Transverse colon (tissue), 4 donors: ENCODE measurements at regions not wholly inside any gene's neighbourhood (a gene's known extent, or its start where the extent isn't known, plus 50 kb on each side); places are given as distances from the start of the nearest gene placed in this dataset.
A peak's percentile ranks its signal among the peaks of the same experiment; 100 is the strongest.

Source experiments
- DNase-seq: peaks from one replicate; pipeline ENCODE4 v3.0.0-alpha.2; 2019
- H3K27ac ChIP-seq, 4 donors: fragments of 200-600 bp; sonication (generic); 2 replicates each; pipeline ENCODE4 v1.5.1; 2016 to 2018; ENCODE audit warnings: inconsistent platforms in 4 of 4
- H3K27me3 ChIP-seq: fragments of 200-600 bp; sonication (generic); 2 replicates; pipeline ENCODE4 v1.5.1; 2017; ENCODE audit warnings: inconsistent platforms
- H3K36me3 ChIP-seq, 4 donors: fragments of 200-600 bp; sonication (generic); 2 replicates each; pipeline ENCODE4 v1.5.1; 2017 to 2019; ENCODE audit warnings: inconsistent platforms in 4 of 4
- H3K4me1 ChIP-seq, 4 donors: fragments of 200-600 bp; sonication (generic); 2 replicates each; pipeline ENCODE4 v1.5.1; 2017 to 2020; ENCODE audit warnings: inconsistent platforms in 4 of 4
- H3K4me3 ChIP-seq, 4 donors: fragments of 200-600 bp; sonication (generic); 1 replicate in 1 of 4; 2 replicates in 3 of 4; pipeline versions ENCODE4 v1.5.1 to v1.6.1; 2017 to 2019; ENCODE audit warnings: inconsistent platforms in 4 of 4
- H3K9me3 ChIP-seq, 2 donors: fragments of 200-600 bp; sonication (generic); 2 replicates each; pipeline ENCODE4 v1.5.1; 2017 to 2019; ENCODE audit warnings: inconsistent platforms in 2 of 2
- EP300 ChIP-seq: sonication (generic); formaldehyde crosslinking; IDR thresholded peaks from one replicate; pipeline ENCODE4 v1.6.1; 2017; ENCODE audit warnings: antibody characterized with exemption, low read depth
- POLR2A ChIP-seq: fragments of 450-650 bp; IDR thresholded peaks from one replicate; pipeline ENCODE4 v1.6.1; 2016; ENCODE audit warnings: antibody characterized with exemption, mild to moderate bottlenecking, moderate library complexity
- POLR2AphosphoS5 ChIP-seq, 3 donors: sonication (generic); formaldehyde crosslinking; IDR thresholded peaks; one replicate each; pipeline ENCODE4 v1.6.1; 2016; ENCODE audit warnings: antibody characterized with exemption in 3 of 3
- WGBS, 2 donors: methylation state at CpG; one replicate each; pipeline ENCODE4 v1.1.5; 2018; ENCODE audit warnings: low coverage in 1 of 2; 5-methylcytosine and 5-hydroxymethylcytosine counted together
- in situ Hi-C, 4 donors: fragments of 200-750 bp; cut with MboI; loops; one replicate each; pipeline versions ENCODE4 v1.15.0 to v1.15.1; 2017; ENCODE audit warnings: low sequenced_read_pairs in 3 of 4, low pct_ligation_motif_present in 1 of 4, low pct_unique_long_range_greater_than_20kb in 1 of 4
- intact Hi-C: fragments of 100-400 bp; cut with DNase I; formaldehyde crosslinking; loops from one replicate; pipeline ENCODE4 v1.15.1; 2023; ENCODE audit warnings: low total_unique reads
- TF ChIP-seq, protein P1 (sequence below), 5 experiments: fragments of 200-600 bp in 3 of 5; fragments of 450-650 bp in 2 of 5; sonication (generic) in 3 of 5; IDR thresholded peaks; 1 replicate in 2 of 5; 2 replicates in 3 of 5; pipeline ENCODE4 v1.5.1; 2016 to 2017; ENCODE audit warnings: antibody characterized with exemption in 5 of 5, inconsistent platforms in 3 of 5, mild to moderate bottlenecking in 2 of 5, moderate library complexity in 1 of 5

DNA sequence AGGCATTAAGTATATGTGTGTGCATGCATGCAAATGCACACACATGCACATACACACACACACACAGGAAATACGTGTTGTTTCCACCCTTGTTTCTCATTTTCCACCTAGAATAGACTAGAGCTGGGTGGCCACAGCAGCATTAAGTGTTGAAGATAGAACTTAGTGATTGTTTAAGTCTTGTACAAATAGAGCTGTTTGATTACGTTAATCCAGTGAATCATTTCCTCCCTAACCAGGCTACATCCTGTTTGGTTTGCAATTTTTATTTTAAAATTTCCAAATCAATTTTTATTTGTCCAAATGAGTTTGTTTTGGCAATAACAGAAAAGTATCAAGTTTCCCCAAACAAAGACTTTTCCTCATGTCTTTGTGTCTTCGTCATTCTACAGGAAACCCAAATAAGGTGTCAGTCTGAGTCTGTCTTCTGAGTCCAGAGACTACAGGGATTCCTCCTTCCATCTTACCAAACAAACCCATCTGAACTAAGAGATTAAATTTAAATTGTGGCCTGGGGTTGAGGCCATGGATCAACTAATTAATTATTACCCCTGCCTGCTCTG lies 74.6 kb upstream of the GALNT5 start:
- TF ChIP-seq POLR2AphosphoS5 (IDR thresholded peaks at IDR 0.05) (no peak), POLR2A (no peak), EP300 (no peak)
- TF ChIP-seq, protein P1, sequence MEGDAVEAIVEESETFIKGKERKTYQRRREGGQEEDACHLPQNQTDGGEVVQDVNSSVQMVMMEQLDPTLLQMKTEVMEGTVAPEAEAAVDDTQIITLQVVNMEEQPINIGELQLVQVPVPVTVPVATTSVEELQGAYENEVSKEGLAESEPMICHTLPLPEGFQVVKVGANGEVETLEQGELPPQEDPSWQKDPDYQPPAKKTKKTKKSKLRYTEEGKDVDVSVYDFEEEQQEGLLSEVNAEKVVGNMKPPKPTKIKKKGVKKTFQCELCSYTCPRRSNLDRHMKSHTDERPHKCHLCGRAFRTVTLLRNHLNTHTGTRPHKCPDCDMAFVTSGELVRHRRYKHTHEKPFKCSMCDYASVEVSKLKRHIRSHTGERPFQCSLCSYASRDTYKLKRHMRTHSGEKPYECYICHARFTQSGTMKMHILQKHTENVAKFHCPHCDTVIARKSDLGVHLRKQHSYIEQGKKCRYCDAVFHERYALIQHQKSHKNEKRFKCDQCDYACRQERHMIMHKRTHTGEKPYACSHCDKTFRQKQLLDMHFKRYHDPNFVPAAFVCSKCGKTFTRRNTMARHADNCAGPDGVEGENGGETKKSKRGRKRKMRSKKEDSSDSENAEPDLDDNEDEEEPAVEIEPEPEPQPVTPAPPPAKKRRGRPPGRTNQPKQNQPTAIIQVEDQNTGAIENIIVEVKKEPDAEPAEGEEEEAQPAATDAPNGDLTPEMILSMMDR (IDR thresholded peaks at IDR 0.05) = no peak
- no peaks in the 10 kb centered on the region for H3K9me3 ChIP-seq
- no peaks in the 10 kb centered on the region for H3K27me3 ChIP-seq
- no peaks in the 10 kb centered on the region for H3K4me1 ChIP-seq
- intact Hi-C loops (no loop called here), in situ Hi-C loops (loop anchor here in 2 of 4 donors (25.0 kb wide), 1 partner anchor 1796 kb away; no protein-coding TSS in a partner anchor)
- WGBS, 2 donors = 49 to 50% methylated on average over 3 of the region's 3 CpGs
- no peak overlapping the region for H3K4me3 ChIP-seq
- no peak for DNase-seq
- H3K27ac ChIP-seq = peak overlapping the region in 3 of 4 donors; percentile 8 to 39 (median 17)
- no peaks in the 10 kb centered on the region for H3K36me3 ChIP-seq

GRCh38 chr2:157184161-157184895 lies 73.2 kb upstream of the GALNT5 start:
- 80 to 81% methylated on average over 2 to 3 of the region's 3 CpGs for WGBS, 2 donors
- Histone ChIP-seq H3K27me3 (no peaks in the 10 kb centered on the region), H3K36me3 (no peaks in the 10 kb centered on the region), H3K9me3 (no peaks in the 10 kb centered on the region), H3K27ac (no peak overlapping the region), H3K4me3 (no peak overlapping the region), H3K4me1 (no peaks in the 10 kb centered on the region)
- no peak for DNase-seq
- in situ Hi-C loops (loop anchor here in 2 of 4 donors (25.0 kb wide), 1 partner anchor 1797 kb away; no protein-coding TSS in a partner anchor), intact Hi-C loops (no loop called here)
- TF ChIP-seq POLR2A (no peak), EP300 (no peak), POLR2AphosphoS5 (IDR thresholded peaks at IDR 0.05) (no peak)
- TF ChIP-seq, protein P1 (IDR thresholded peaks at IDR 0.05) = no peak

- no peaks in the 10 kb centered on the region for H3K36me3 ChIP-seq
- H3K27ac ChIP-seq = no peak overlapping the region
- H3K4me3 ChIP-seq = no peak overlapping the region
- H3K27me3 ChIP-seq = no peaks in the 10 kb centered on the region
- TF ChIP-seq POLR2AphosphoS5 (IDR thresholded peaks at IDR 0.05) = no peak
- TF ChIP-seq, protein P1 (IDR thresholded peaks at IDR 0.05) = peak in 1 of 5 experiments; percentile 5
- in situ Hi-C loops = loop anchor here in 2 of 4 donors (25.0 kb wide), 1 partner anchor 1798 kb away; no protein-coding TSS in a partner anchor
- no peaks in the 10 kb centered on the region for H3K4me1 ChIP-seq
- intact Hi-C loops = no loop called here
- WGBS, 2 donors = 73 to 81% methylated on average over 2 to 4 of the region's 4 CpGs
- no peaks in the 10 kb centered on the region for H3K9me3 ChIP-seq
- DNase-seq = no peak
These were observed 71.9 kb upstream of the GALNT5 start for GRCh38 chr2:157185476-157186227.

GRCh38 chr2:157190151-157190550 lies 67.4 kb upstream of the GALNT5 start:
- no peaks in the 10 kb centered on the region for H3K36me3 ChIP-seq
- intact Hi-C loops (no loop called here), in situ Hi-C loops (loop anchor here in 2 of 4 donors (25.0 kb wide), 1 partner anchor 1803 kb away; no protein-coding TSS in a partner anchor)
- no peak overlapping the region for H3K4me3 ChIP-seq
- no peaks in the 10 kb centered on the region for H3K9me3 ChIP-seq
- H3K4me1 ChIP-seq = no peaks in the 10 kb centered on the region
- no peaks in the 10 kb centered on the region for H3K27me3 ChIP-seq
- no peak for DNase-seq
- no peak overlapping the region for H3K27ac ChIP-seq
- TF ChIP-seq POLR2AphosphoS5 (IDR thresholded peaks at IDR 0.05) (no peak), EP300 (no peak), POLR2A (no peak)
- TF ChIP-seq, protein P1 (IDR thresholded peaks at IDR 0.05) = no peak
- WGBS, 2 donors = 84 to 86% methylated on average over 4 of the region's 4 CpGs
